ENCODE measurements at regions not wholly inside any gene's neighbourhood (a gene's known extent, or its start where the extent isn't known, plus 50 kb on each side); places are given as distances from the start of the nearest gene placed in this dataset.

DNA sequence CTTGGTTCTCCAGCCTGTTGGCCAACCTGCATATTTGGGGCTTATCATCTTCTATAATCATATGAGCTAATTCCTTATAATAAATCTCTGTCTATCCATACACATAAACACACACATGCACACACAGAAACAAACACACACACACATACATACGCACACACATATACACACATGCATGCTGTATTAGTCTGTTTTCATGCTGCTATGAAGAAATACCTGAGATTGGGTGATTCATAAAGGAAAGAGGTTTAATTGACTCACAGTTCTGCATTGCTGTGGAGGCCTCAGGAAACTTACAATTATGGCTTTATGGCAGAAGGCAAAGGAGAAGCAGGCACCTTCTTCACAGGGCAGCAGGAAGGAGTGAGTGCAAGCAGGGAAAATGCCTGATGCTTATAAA, 707.4 kb upstream of the CDH2 start:
- TF ChIP-seq CTCF (IDR thresholded peaks at IDR 0.05; ENCODE audit: insufficient read depth in 1 of 2, low read depth in 1 of 2, low read length in 1 of 2, severe bottlenecking in 1 of 2, unreplicated experiment in 1 of 2): no peak
- no peaks in the 10 kb centered on the region for H3K36me3 Mint-ChIP-seq (ENCODE audit: insufficient read depth, unreplicated experiment)
- H3K9me3 Mint-ChIP-seq (ENCODE audit: unreplicated experiment): no peaks in the 10 kb centered on the region
- H3K36me3 ChIP-seq (ENCODE audit: control insufficient read depth, insufficient read depth, low read length): no peaks in the 10 kb centered on the region
- no peaks in the 10 kb centered on the region for H3K27me3 Mint-ChIP-seq (ENCODE audit: insufficient read depth, unreplicated experiment)
- BruUV-seq (replicated peaks): no TSS peak
- ChIA-PET CTCF (no interaction called here), POLR2A (no interaction called here)
- DNase-seq: no peak
- H3K27ac Mint-ChIP-seq (ENCODE audit: unreplicated experiment): no peak overlapping the region
- H3K27me3 ChIP-seq (replicated peaks; ENCODE audit: control insufficient read depth, insufficient read depth, low read length): no peaks in the 10 kb centered on the region
- no peaks in the 10 kb centered on the region for H3K9me3 ChIP-seq
- intact Hi-C loops (cut with micrococcal nuclease; ENCODE audit: unreplicated experiment): no loop called here
- H3K4me3 ChIP-seq (ENCODE audit: low read depth, low read length): no peak overlapping the region
- H3K4me3 Mint-ChIP-seq (ENCODE audit: unreplicated experiment): no peak overlapping the region
- no peaks in the 10 kb centered on the region for H3K4me1 Mint-ChIP-seq (ENCODE audit: low read depth, unreplicated experiment)
- H3K4me1 ChIP-seq: no peaks in the 10 kb centered on the region

GRCh38 chr18:28880856-28881255, 703.9 kb upstream of the CDH2 start:
- Mint-ChIP-seq H3K4me3 (ENCODE audit: unreplicated experiment) (no peak overlapping the region), H3K27me3 (ENCODE audit: insufficient read depth, unreplicated experiment) (no peaks in the 10 kb centered on the region), H3K4me1 (ENCODE audit: low read depth, unreplicated experiment) (no peaks in the 10 kb centered on the region), H3K27ac (ENCODE audit: unreplicated experiment) (no peak overlapping the region), H3K9me3 (ENCODE audit: unreplicated experiment) (no peaks in the 10 kb centered on the region), H3K36me3 (ENCODE audit: insufficient read depth, unreplicated experiment) (no peaks in the 10 kb centered on the region)
- CTCF ChIA-PET: no interaction called here
- Histone ChIP-seq H3K36me3 (ENCODE audit: control insufficient read depth, insufficient read depth, low read length) (no peaks in the 10 kb centered on the region), H3K9me3 (no peaks in the 10 kb centered on the region), H3K4me3 (ENCODE audit: low read depth, low read length) (no peak overlapping the region), H3K4me1 (no peaks in the 10 kb centered on the region), H3K27me3 (replicated peaks; ENCODE audit: control insufficient read depth, insufficient read depth, low read length) (no peaks in the 10 kb centered on the region)
- BruUV-seq (replicated peaks): no TSS peak
- TF ChIP-seq CTCF (IDR thresholded peaks at IDR 0.05; ENCODE audit: insufficient read depth in 1 of 2, low read depth in 1 of 2, low read length in 1 of 2, severe bottlenecking in 1 of 2, unreplicated experiment in 1 of 2): no peak
- intact Hi-C loops (cut with micrococcal nuclease; ENCODE audit: unreplicated experiment): no loop called here
- POLR2A ChIA-PET: no interaction called here
- DNase-seq: no peak

- BruUV-seq (replicated peaks): no TSS peak
- intact Hi-C loops (cut with micrococcal nuclease; ENCODE audit: unreplicated experiment): no loop called here
- H3K27ac Mint-ChIP-seq (ENCODE audit: unreplicated experiment): no peak overlapping the region
Measured at GRCh38 chr18:28875059-28875458, 698.1 kb upstream of the CDH2 start.

More at GRCh38 chr18:28875059-28875458, 698.1 kb upstream of the CDH2 start:
- Histone ChIP-seq H3K4me3 (ENCODE audit: low read depth, low read length) (no peak overlapping the region), H3K36me3 (ENCODE audit: control insufficient read depth, insufficient read depth, low read length) (no peaks in the 10 kb centered on the region), H3K9me3 (no peaks in the 10 kb centered on the region), H3K4me1 (no peaks in the 10 kb centered on the region), H3K27me3 (replicated peaks; ENCODE audit: control insufficient read depth, insufficient read depth, low read length) (no peaks in the 10 kb centered on the region)
- H3K36me3 Mint-ChIP-seq (ENCODE audit: insufficient read depth, unreplicated experiment): no peaks in the 10 kb centered on the region
- H3K4me3 Mint-ChIP-seq (ENCODE audit: unreplicated experiment): no peak overlapping the region
- POLR2A ChIA-PET: no interaction called here
- H3K9me3 Mint-ChIP-seq (ENCODE audit: unreplicated experiment): no peaks in the 10 kb centered on the region
- TF ChIP-seq CTCF (IDR thresholded peaks at IDR 0.05; ENCODE audit: insufficient read depth in 1 of 2, low read depth in 1 of 2, low read length in 1 of 2, severe bottlenecking in 1 of 2, unreplicated experiment in 1 of 2): no peak
- CTCF ChIA-PET: no interaction called here
- H3K4me1 Mint-ChIP-seq (ENCODE audit: low read depth, unreplicated experiment): no peaks in the 10 kb centered on the region
- DNase-seq: no peak
- peaks cover 4% of the 10 kb centered on the region for H3K27me3 Mint-ChIP-seq (ENCODE audit: insufficient read depth, unreplicated experiment)
